ENCODE measurements at regions not wholly inside any gene's neighbourhood (a gene's known extent, or its start where the extent isn't known, plus 50 kb on each side); places are given as distances from the start of the nearest gene placed in this dataset.

GRCh38 chr2:176466918-176467452, 197.7 kb downstream of the MTX2 start:
- intact Hi-C loops (cut with micrococcal nuclease; ENCODE audit: unreplicated experiment) = no loop called here
- Mint-ChIP-seq H3K27me3 (ENCODE audit: unreplicated experiment) (no peaks in the 10 kb centered on the region), H3K36me3 (ENCODE audit: insufficient read depth, unreplicated experiment) (no peaks in the 10 kb centered on the region), H3K4me3 (ENCODE audit: low read depth, unreplicated experiment) (no peak overlapping the region), H3K9me3 (ENCODE audit: low read depth, unreplicated experiment) (no peaks in the 10 kb centered on the region), H3K27ac (ENCODE audit: unreplicated experiment) (no peak overlapping the region), H3K4me1 (ENCODE audit: low read depth, unreplicated experiment) (no peaks in the 10 kb centered on the region)
- no peak for TF ChIP-seq CTCF (IDR thresholded peaks at IDR 0.05; ENCODE audit: unreplicated experiment)
- CTCF ChIA-PET = no interaction called here
- no TSS peak for BruUV-seq (replicated peaks)
- no peak for DNase-seq

- no peak overlapping the region for H3K4me3 Mint-ChIP-seq (ENCODE audit: low read depth, unreplicated experiment)
- no peaks in the 10 kb centered on the region for H3K27me3 Mint-ChIP-seq (ENCODE audit: unreplicated experiment)
- H3K4me1 Mint-ChIP-seq (ENCODE audit: low read depth, unreplicated experiment) = no peaks in the 10 kb centered on the region
- H3K36me3 Mint-ChIP-seq (ENCODE audit: insufficient read depth, unreplicated experiment) = no peaks in the 10 kb centered on the region
- BruUV-seq (replicated peaks) = no TSS peak
- intact Hi-C loops (cut with micrococcal nuclease; ENCODE audit: unreplicated experiment) = no loop called here
- H3K27ac Mint-ChIP-seq (ENCODE audit: unreplicated experiment) = no peak overlapping the region
- no peaks in the 10 kb centered on the region for H3K9me3 Mint-ChIP-seq (ENCODE audit: low read depth, unreplicated experiment)
- no peak for TF ChIP-seq CTCF (IDR thresholded peaks at IDR 0.05; ENCODE audit: unreplicated experiment)
- CTCF ChIA-PET = no interaction called here
- DNase-seq = no peak
Observed at GRCh38 chr2:176467595-176467994, 198.4 kb downstream of the MTX2 start.

- intact Hi-C loops (cut with micrococcal nuclease; ENCODE audit: unreplicated experiment) = no loop called here
- CTCF ChIA-PET = no interaction called here
- no TSS peak for BruUV-seq (replicated peaks)
- H3K36me3 Mint-ChIP-seq (ENCODE audit: insufficient read depth, unreplicated experiment) = no peaks in the 10 kb centered on the region
- no peak overlapping the region for H3K4me3 Mint-ChIP-seq (ENCODE audit: low read depth, unreplicated experiment)
- TF ChIP-seq CTCF (IDR thresholded peaks at IDR 0.05; ENCODE audit: unreplicated experiment) = no peak
- no peak for DNase-seq
- H3K27ac Mint-ChIP-seq (ENCODE audit: unreplicated experiment) = no peak overlapping the region
- no peaks in the 10 kb centered on the region for H3K9me3 Mint-ChIP-seq (ENCODE audit: low read depth, unreplicated experiment)
- no peaks in the 10 kb centered on the region for H3K4me1 Mint-ChIP-seq (ENCODE audit: low read depth, unreplicated experiment)
- H3K27me3 Mint-ChIP-seq (ENCODE audit: unreplicated experiment) = no peaks in the 10 kb centered on the region
Observed at GRCh38 chr2:176468457-176469113, 199.3 kb downstream of the MTX2 start.

- no peak for DNase-seq
- no peaks in the 10 kb centered on the region for H3K27me3 Mint-ChIP-seq (ENCODE audit: unreplicated experiment)
- no peak for TF ChIP-seq CTCF (IDR thresholded peaks at IDR 0.05; ENCODE audit: unreplicated experiment)
- H3K4me3 Mint-ChIP-seq (ENCODE audit: low read depth, unreplicated experiment) = no peak overlapping the region
- no peak overlapping the region for H3K27ac Mint-ChIP-seq (ENCODE audit: unreplicated experiment)
- no peaks in the 10 kb centered on the region for H3K4me1 Mint-ChIP-seq (ENCODE audit: low read depth, unreplicated experiment)
- CTCF ChIA-PET = no interaction called here
- intact Hi-C loops (cut with micrococcal nuclease; ENCODE audit: unreplicated experiment) = no loop called here
- no peaks in the 10 kb centered on the region for H3K9me3 Mint-ChIP-seq (ENCODE audit: low read depth, unreplicated experiment)
- no TSS peak for BruUV-seq (replicated peaks)
- H3K36me3 Mint-ChIP-seq (ENCODE audit: insufficient read depth, unreplicated experiment) = no peaks in the 10 kb centered on the region
Observed at GRCh38 chr2:176470713-176471112, 201.5 kb downstream of the MTX2 start.

Measured in Calu3 (cell line).